IPS-18c (cell line): ENCODE measurements at regions not wholly inside any gene's neighbourhood (a gene's known extent, or its start where the extent isn't known, plus 50 kb on each side); places are given as distances from the start of the nearest gene placed in this dataset.
"Not testable (repeated sequence)": the region's sequence is repeated elsewhere in the genome, so short reads cannot be mapped to it uniquely, and the experiment has no call there.

ENCODE experiments used
- H3K4me3 ChIP-seq: 2 replicates; pipeline ENCODE4 v1.7.0; 2013; ENCODE audit warnings: low read depth, mild to moderate bottlenecking, low read length, moderate library complexity; ENCODE audit not compliant: insufficient read depth
- H3K9me3 ChIP-seq: one replicate; pipeline ENCODE4 v1.6.1; 2013; ENCODE audit warnings: mild to moderate bottlenecking, low read length, moderate library complexity; ENCODE audit not compliant: control insufficient read depth, insufficient read depth

GRCh38 chr3:27552708-27553107 is 68.5 kb upstream of the SLC4A7 start:
- H3K9me3 ChIP-seq, H3K4me3 ChIP-seq: not testable (repeated sequence)

DNA sequence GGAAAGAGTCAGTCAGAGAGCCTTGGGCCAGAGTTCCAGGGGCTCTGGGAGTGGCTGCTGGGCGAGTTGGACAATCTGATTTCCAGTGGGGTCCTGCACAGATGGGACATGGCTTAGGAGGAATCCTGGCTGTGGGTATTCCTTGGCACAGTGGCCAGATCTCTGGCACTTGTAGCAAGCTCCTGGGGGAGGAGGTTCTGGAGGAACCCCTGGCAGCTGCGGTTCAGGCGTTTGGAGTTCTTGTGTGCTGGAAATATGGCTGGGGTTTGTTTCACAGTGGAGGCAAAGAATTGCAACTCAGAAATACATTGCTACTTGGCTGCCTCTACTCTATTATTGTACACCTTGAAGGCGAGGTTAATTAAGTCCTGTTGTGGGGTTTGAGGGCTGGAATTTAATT is 67.2 kb upstream of the SLC4A7 start:
- not testable (repeated sequence) for H3K4me3 ChIP-seq, H3K9me3 ChIP-seq

DNA sequence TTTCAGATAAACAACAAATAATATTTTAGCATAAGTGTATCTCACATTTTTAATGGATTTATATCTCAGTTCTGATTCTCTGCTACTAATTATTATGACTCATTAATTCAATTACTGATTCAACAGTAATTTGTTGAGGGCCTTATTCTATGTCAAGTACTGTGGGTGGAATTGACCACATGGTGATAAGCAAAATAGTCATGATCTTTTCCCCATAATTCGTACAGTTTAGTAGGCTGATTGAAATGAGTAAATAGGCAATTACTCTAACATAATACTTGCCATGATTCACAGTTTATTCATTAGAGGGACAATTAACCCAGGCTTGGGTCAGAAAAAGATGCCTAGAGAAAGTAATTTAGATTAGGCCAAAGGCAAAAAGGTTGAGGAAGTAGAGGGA is 60.9 kb upstream of the SLC4A7 start:
- no peak overlapping the region for H3K4me3 ChIP-seq
- no peaks in the 10 kb centered on the region for H3K9me3 ChIP-seq

DNA sequence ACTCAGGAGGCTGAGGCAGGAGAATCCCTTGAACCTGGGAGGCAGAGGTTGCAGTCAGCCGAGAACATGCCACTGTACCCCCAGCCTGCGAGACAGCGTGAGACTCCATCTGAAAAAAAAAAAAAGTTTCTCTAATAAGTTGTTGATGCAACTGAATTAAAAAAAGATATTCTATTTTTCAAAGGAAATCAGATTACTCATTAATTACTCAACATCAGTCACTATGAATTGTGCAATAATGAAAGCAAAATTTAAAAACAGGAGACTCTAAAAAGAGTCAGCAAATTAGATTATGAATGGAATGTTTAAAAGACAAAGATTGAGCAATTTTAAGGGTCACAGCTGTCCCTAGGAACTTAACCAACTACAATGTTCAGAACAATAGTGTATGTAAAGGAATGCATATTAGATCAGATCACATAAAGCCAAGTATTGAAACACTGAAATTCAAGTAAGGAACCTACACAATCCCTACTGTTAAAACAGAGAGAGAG is 60.2 kb upstream of the SLC4A7 start:
- no peaks in the 10 kb centered on the region for H3K9me3 ChIP-seq
- H3K4me3 ChIP-seq: no peak overlapping the region

GRCh38 chr3:27542476-27542875 is 58.3 kb upstream of the SLC4A7 start:
- no peak overlapping the region for H3K4me3 ChIP-seq
- no peaks in the 10 kb centered on the region for H3K9me3 ChIP-seq

- H3K9me3 ChIP-seq: no peaks in the 10 kb centered on the region
Measured at GRCh38 chr3:27540231-27540630, 56.0 kb upstream of the SLC4A7 start.

DNA sequence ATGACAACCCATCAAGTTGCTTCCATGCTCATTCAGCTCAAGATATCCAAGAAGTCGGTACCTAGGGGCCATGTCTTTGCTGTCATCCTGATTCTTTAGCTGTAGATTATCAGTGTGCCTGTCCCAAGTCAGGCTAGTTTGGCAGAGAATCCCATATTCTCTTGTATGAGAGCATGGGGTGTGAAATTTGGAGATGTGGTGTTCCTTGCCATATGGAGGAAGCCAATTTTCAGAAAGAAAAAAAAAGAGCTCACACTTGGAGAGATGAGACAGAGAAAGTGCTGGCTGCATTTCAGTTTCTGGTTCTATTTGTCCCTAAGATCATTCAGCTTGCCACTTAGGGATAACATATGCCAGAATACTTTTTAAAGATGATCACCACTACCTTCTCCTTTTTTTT is 52.3 kb upstream of the SLC4A7 start:
- Histone ChIP-seq H3K4me3 (no peak overlapping the region), H3K9me3 (no peaks in the 10 kb centered on the region)

More at GRCh38 chr3:27540231-27540630, 56.0 kb upstream of the SLC4A7 start:
- H3K4me3 ChIP-seq: no peak overlapping the region

GRCh38 chr3:27535809-27536392 is 51.7 kb upstream of the SLC4A7 start:
- Histone ChIP-seq H3K9me3 (no peaks in the 10 kb centered on the region), H3K4me3 (no peak overlapping the region)

- Histone ChIP-seq H3K4me3 (no peak overlapping the region; the same call in 1 of the 2 replicates), H3K9me3 (no peaks in the 10 kb centered on the region)
Measured at GRCh38 chr3:27533718-27534573, 49.8 kb upstream of the SLC4A7 start.
